Smooth muscle cell (in vitro differentiated cells): ENCODE measurements at regions not wholly inside any gene's neighbourhood (a gene's known extent, or its start where the extent isn't known, plus 50 kb on each side); places are given as distances from the start of the nearest gene placed in this dataset.

ENCODE experiments used
- DNase-seq: peaks from one replicate; lab custom pipeline; 2025; ENCODE audit not compliant: unreplicated experiment; lab: John Stamatoyannopoulos, UW
- H2AFZ ChIP-seq: fragments of 200-600 bp; sonication (generic); 2 replicates; pipeline ENCODE4 v1.6.0; 2016; ENCODE audit warnings: antibody characterized with exemption, low read depth, mild to moderate bottlenecking
- H3F3A ChIP-seq: fragments of 200-600 bp; sonication (generic); 2 replicates; pipeline ENCODE4 v1.6.0; 2017; ENCODE audit warnings: antibody characterized with exemption, low read depth
- H3K27ac ChIP-seq: fragments of 200-600 bp; sonication (generic); 2 replicates; pipeline ENCODE4 v1.5.1; 2016; ENCODE audit warnings: low read depth, mild to moderate bottlenecking
- H3K27me3 ChIP-seq: fragments of 200-600 bp; sonication (generic); 2 replicates; pipeline ENCODE4 v1.6.1; 2016; ENCODE audit warnings: low read depth, mild to moderate bottlenecking
- H3K36me3 ChIP-seq: fragments of 200-600 bp; sonication (generic); 2 replicates; pipeline ENCODE4 v1.5.1; 2016; ENCODE audit warnings: low read depth
- H3K4me1 ChIP-seq: fragments of 200-600 bp; sonication (generic); 2 replicates; pipeline ENCODE4 v1.5.1; 2016; ENCODE audit warnings: low read depth
- H3K4me2 ChIP-seq: fragments of 200-600 bp; sonication (generic); 2 replicates; pipeline ENCODE4 v1.6.0; 2016; ENCODE audit warnings: mild to moderate bottlenecking
- H3K4me3 ChIP-seq: fragments of 200-600 bp; sonication (generic); 2 replicates; pipeline ENCODE4 v1.5.1; 2016; ENCODE audit warnings: mild to moderate bottlenecking
- H3K79me2 ChIP-seq: fragments of 200-600 bp; sonication (generic); 2 replicates; pipeline ENCODE4 v1.6.0; 2016; ENCODE audit warnings: low read depth, mild to moderate bottlenecking
- H3K9ac ChIP-seq: fragments of 200-600 bp; sonication (generic); 2 replicates; pipeline ENCODE4 v1.6.0; 2016; ENCODE audit warnings: low read depth
- H3K9me3 ChIP-seq: fragments of 200-600 bp; sonication (generic); replicated peaks from 2 replicates; pipeline ENCODE4 v1.5.1; 2016; ENCODE audit warnings: low read depth
- H4K20me1 ChIP-seq: fragments of 200-600 bp; sonication (generic); 2 replicates; pipeline ENCODE4 v1.6.0; 2016; ENCODE audit warnings: low read depth
- CTCF ChIP-seq: fragments of 200-600 bp; sonication (generic); IDR thresholded peaks from 2 replicates; pipeline ENCODE4 v1.5.1; 2017; ENCODE audit warnings: borderline replicate concordance, mild to moderate bottlenecking, antibody characterized with exemption; ENCODE audit not compliant: insufficient read depth, poor library complexity, severe bottlenecking
- WGBS: methylation state at CpG from one replicate; pipeline ENCODE4 v1.1.7; 2016; ENCODE audit warnings: low lambda C conversion rate; 5-methylcytosine and 5-hydroxymethylcytosine counted together

GRCh38 chr3:66144568-66145407 is 76.0 kb upstream of the SLC25A26 start:
- H3K9ac ChIP-seq, result no peak overlapping the region
- H3K4me3 ChIP-seq, result no peak overlapping the region
- TF ChIP-seq CTCF, result no peak
- 43% methylated on average over 7 of the region's 7 CpGs for WGBS
- no peaks in the 10 kb centered on the region for H3K79me2 ChIP-seq
- DNase-seq, result no peak
- no peaks in the 10 kb centered on the region for H3K36me3 ChIP-seq
- peak overlapping the region; percentile 40 for H3K27ac ChIP-seq
- peak overlapping the region; percentile 28 for H3K4me2 ChIP-seq
- peak overlapping the region; percentile 39 for H2AFZ ChIP-seq
- H3F3A ChIP-seq, result peaks cover 9% of the 10 kb centered on the region
- H4K20me1 ChIP-seq, result no peaks in the 10 kb centered on the region
- H3K9me3 ChIP-seq, result no peaks in the 10 kb centered on the region
- no peaks in the 10 kb centered on the region for H3K4me1 ChIP-seq
- no peaks in the 10 kb centered on the region for H3K27me3 ChIP-seq

GRCh38 chr3:66142079-66142478 is 78.7 kb upstream of the SLC25A26 start:
- no peaks in the 10 kb centered on the region for H3K27me3 ChIP-seq
- H3K4me2 ChIP-seq, result no peak overlapping the region
- H3F3A ChIP-seq, result peaks cover 9% of the 10 kb centered on the region
- H3K9me3 ChIP-seq, result no peaks in the 10 kb centered on the region
- H2AFZ ChIP-seq, result no peak overlapping the region
- no peaks in the 10 kb centered on the region for H3K36me3 ChIP-seq
- H3K9ac ChIP-seq, result no peak overlapping the region
- no peaks in the 10 kb centered on the region for H3K79me2 ChIP-seq
- H3K4me1 ChIP-seq, result no peaks in the 10 kb centered on the region
- 100% methylated on average over 1 of the region's 1 CpG for WGBS
- no peak for TF ChIP-seq CTCF
- H3K27ac ChIP-seq, result no peak overlapping the region
- H4K20me1 ChIP-seq, result no peaks in the 10 kb centered on the region
- H3K4me3 ChIP-seq, result no peak overlapping the region
- no peak for DNase-seq

GRCh38 chr3:66140743-66141372 is 79.9 kb upstream of the SLC25A26 start:
- H3K9ac ChIP-seq, result no peak overlapping the region
- no peak overlapping the region for H3K27ac ChIP-seq
- H3F3A ChIP-seq, result peaks cover 9% of the 10 kb centered on the region
- H3K9me3 ChIP-seq, result no peaks in the 10 kb centered on the region
- no peak for TF ChIP-seq CTCF
- DNase-seq, result no peak
- no peak overlapping the region for H3K4me2 ChIP-seq
- WGBS, result 85% methylated on average over 7 of the region's 7 CpGs
- no peak overlapping the region for H3K4me3 ChIP-seq
- H3K79me2 ChIP-seq, result no peaks in the 10 kb centered on the region
- H2AFZ ChIP-seq, result no peak overlapping the region
- H3K36me3 ChIP-seq, result no peaks in the 10 kb centered on the region
- H3K27me3 ChIP-seq, result no peaks in the 10 kb centered on the region
- H4K20me1 ChIP-seq, result no peaks in the 10 kb centered on the region
- H3K4me1 ChIP-seq, result no peaks in the 10 kb centered on the region
